Suprapubic skin (tissue), 4 donors: ENCODE measurements at regions not wholly inside any gene's neighbourhood (a gene's known extent, or its start where the extent isn't known, plus 50 kb on each side); places are given as distances from the start of the nearest gene placed in this dataset.

Experiments
- DNase-seq, 2 donors: peaks; one replicate each; pipeline ENCODE4 v3.0.0-alpha.2; 2019; ENCODE audit warnings: low spot score in 2 of 2
- H3K27ac ChIP-seq: fragments of 200-600 bp; sonication (generic); one replicate; pipeline ENCODE4 v1.5.1; 2019
- H3K27me3 ChIP-seq: fragments of 200-600 bp; sonication (generic); one replicate; pipeline ENCODE4 v1.5.1; 2019
- H3K36me3 ChIP-seq: fragments of 200-600 bp; sonication (generic); one replicate; pipeline ENCODE4 v1.5.1; 2019
- H3K4me1 ChIP-seq: fragments of 200-600 bp; sonication (generic); one replicate; pipeline ENCODE4 v1.5.1; 2019
- H3K4me3 ChIP-seq: fragments of 200-600 bp; sonication (generic); one replicate; pipeline ENCODE4 v1.5.1; 2019; ENCODE audit warnings: mild to moderate bottlenecking
- H3K9me3 ChIP-seq: fragments of 200-600 bp; sonication (generic); one replicate; pipeline ENCODE4 v1.5.1; 2019
- EP300 ChIP-seq: sonication (generic); formaldehyde crosslinking; IDR thresholded peaks from one replicate; pipeline ENCODE4 v1.6.1; 2017; ENCODE audit warnings: antibody characterized with exemption
- POLR2A ChIP-seq, 2 donors: fragments of 450-650 bp; IDR thresholded peaks; one replicate each; pipeline ENCODE4 v1.6.1; 2017; ENCODE audit warnings: antibody characterized with exemption in 2 of 2, mild to moderate bottlenecking in 2 of 2, moderate library complexity in 2 of 2
- POLR2AphosphoS5 ChIP-seq, 3 donors: sonication (generic); formaldehyde crosslinking; IDR thresholded peaks; one replicate each; pipeline ENCODE4 v1.6.1; 2017; ENCODE audit warnings: antibody characterized with exemption in 3 of 3
- WGBS: methylation state at CpG from one replicate; pipeline ENCODE4 v1.1.5; 2018; 5-methylcytosine and 5-hydroxymethylcytosine counted together
- TF ChIP-seq, protein P1 (sequence below), 2 donors: fragments of 200-600 bp in 1 of 2; fragments of 450-650 bp in 1 of 2; sonication (generic) in 1 of 2; IDR thresholded peaks; one replicate each; pipeline ENCODE4 v1.5.1; 2016 to 2019; ENCODE audit warnings: antibody characterized with exemption in 2 of 2, mild to moderate bottlenecking in 1 of 2, moderate library complexity in 1 of 2

- no peak for DNase-seq
- Histone ChIP-seq H3K27me3 (no peaks in the 10 kb centered on the region), H3K27ac (no peak overlapping the region), H3K36me3 (no peaks in the 10 kb centered on the region), H3K9me3 (no peaks in the 10 kb centered on the region), H3K4me3 (no peak overlapping the region), H3K4me1 (no peaks in the 10 kb centered on the region)
- WGBS = 95% methylated on average over 6 of the region's 6 CpGs
- TF ChIP-seq POLR2A (IDR thresholded peaks at IDR 0.05) (no peak), EP300 (no peak), POLR2AphosphoS5 (IDR thresholded peaks at IDR 0.05) (no peak)
- TF ChIP-seq, protein P1, sequence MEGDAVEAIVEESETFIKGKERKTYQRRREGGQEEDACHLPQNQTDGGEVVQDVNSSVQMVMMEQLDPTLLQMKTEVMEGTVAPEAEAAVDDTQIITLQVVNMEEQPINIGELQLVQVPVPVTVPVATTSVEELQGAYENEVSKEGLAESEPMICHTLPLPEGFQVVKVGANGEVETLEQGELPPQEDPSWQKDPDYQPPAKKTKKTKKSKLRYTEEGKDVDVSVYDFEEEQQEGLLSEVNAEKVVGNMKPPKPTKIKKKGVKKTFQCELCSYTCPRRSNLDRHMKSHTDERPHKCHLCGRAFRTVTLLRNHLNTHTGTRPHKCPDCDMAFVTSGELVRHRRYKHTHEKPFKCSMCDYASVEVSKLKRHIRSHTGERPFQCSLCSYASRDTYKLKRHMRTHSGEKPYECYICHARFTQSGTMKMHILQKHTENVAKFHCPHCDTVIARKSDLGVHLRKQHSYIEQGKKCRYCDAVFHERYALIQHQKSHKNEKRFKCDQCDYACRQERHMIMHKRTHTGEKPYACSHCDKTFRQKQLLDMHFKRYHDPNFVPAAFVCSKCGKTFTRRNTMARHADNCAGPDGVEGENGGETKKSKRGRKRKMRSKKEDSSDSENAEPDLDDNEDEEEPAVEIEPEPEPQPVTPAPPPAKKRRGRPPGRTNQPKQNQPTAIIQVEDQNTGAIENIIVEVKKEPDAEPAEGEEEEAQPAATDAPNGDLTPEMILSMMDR (IDR thresholded peaks at IDR 0.05) = no peak
Observed at GRCh38 chr7:110397927-110398660, 692.8 kb upstream of the LRRN3 start.

DNA sequence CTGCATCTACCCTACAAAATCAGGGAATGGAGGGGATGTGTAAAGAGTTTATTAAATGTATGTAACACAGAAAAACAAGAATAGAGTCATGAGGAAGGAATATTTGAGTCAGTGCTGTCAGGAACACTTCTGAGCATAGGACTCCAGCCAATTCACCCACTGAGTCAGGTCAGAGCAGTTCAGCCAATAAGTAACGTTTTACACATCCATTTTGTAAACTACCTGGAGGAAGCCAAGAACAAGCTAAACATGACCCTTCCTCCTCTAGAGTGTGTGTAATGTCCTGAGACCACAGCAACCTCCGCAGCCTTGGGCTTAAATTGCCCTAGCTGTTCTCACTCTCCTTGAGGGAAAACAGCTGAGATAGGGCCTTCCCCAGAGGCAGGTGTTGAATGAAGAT is 691.5 kb upstream of the LRRN3 start:
- H3K27me3 ChIP-seq = no peaks in the 10 kb centered on the region
- DNase-seq = no peak
- 78% methylated on average over 2 of the region's 2 CpGs for WGBS
- H3K9me3 ChIP-seq = no peaks in the 10 kb centered on the region
- TF ChIP-seq POLR2A (IDR thresholded peaks at IDR 0.05) (no peak), POLR2AphosphoS5 (IDR thresholded peaks at IDR 0.05) (no peak), EP300 (no peak)
- TF ChIP-seq, protein P1 (IDR thresholded peaks at IDR 0.05) = no peak
- H3K4me3 ChIP-seq = no peak overlapping the region
- no peaks in the 10 kb centered on the region for H3K36me3 ChIP-seq
- no peak overlapping the region for H3K27ac ChIP-seq
- H3K4me1 ChIP-seq = no peaks in the 10 kb centered on the region

GRCh38 chr7:110400411-110400810 is 690.5 kb upstream of the LRRN3 start:
- DNase-seq = no peak
- Histone ChIP-seq H3K4me3 (no peak overlapping the region), H3K36me3 (no peaks in the 10 kb centered on the region), H3K9me3 (no peaks in the 10 kb centered on the region), H3K27ac (no peak overlapping the region), H3K27me3 (no peaks in the 10 kb centered on the region), H3K4me1 (no peaks in the 10 kb centered on the region)
- WGBS = 34% methylated on average over 2 of the region's 2 CpGs
- TF ChIP-seq EP300 = no peak
- TF ChIP-seq, protein P1 (IDR thresholded peaks at IDR 0.05) = no peak
- TF ChIP-seq POLR2A (IDR thresholded peaks at IDR 0.05) = no peak
- TF ChIP-seq POLR2AphosphoS5 (IDR thresholded peaks at IDR 0.05) = no peak

GRCh38 chr7:110407242-110407641 is 683.7 kb upstream of the LRRN3 start:
- Histone ChIP-seq H3K4me3 (no peak overlapping the region), H3K4me1 (no peaks in the 10 kb centered on the region), H3K9me3 (no peaks in the 10 kb centered on the region), H3K36me3 (no peaks in the 10 kb centered on the region), H3K27me3 (no peaks in the 10 kb centered on the region), H3K27ac (no peak overlapping the region)
- TF ChIP-seq, protein P1 (IDR thresholded peaks at IDR 0.05) = no peak
- no peak for TF ChIP-seq EP300
- no peak for TF ChIP-seq POLR2A (IDR thresholded peaks at IDR 0.05)
- TF ChIP-seq POLR2AphosphoS5 (IDR thresholded peaks at IDR 0.05) = no peak
- WGBS = 63% methylated on average over 3 of the region's 3 CpGs
- DNase-seq = no peak

DNA sequence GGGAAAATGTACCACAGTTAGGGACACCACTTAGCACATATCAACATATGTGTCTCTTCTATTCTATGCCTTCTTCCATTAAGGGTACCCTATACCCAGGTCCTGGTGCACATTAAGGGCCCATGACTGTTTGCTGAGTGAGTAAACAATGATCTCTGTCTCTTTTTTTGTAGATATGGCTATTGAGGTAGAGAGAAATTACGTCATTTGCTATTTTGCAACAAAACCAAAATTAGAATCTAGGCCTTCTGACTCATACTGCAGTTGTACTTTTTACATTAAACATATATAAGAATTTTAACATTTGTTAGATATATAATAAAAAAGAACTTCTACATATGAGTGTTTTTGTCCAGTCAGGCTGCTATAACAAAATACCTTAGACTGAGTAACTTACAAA is 683.2 kb upstream of the LRRN3 start:
- Histone ChIP-seq H3K4me3 (no peak overlapping the region), H3K36me3 (no peaks in the 10 kb centered on the region), H3K9me3 (no peaks in the 10 kb centered on the region), H3K27me3 (no peaks in the 10 kb centered on the region), H3K27ac (no peak overlapping the region), H3K4me1 (no peaks in the 10 kb centered on the region)
- TF ChIP-seq, protein P1 (IDR thresholded peaks at IDR 0.05) = no peak
- TF ChIP-seq POLR2A (IDR thresholded peaks at IDR 0.05) = no peak
- no peak for TF ChIP-seq EP300
- TF ChIP-seq POLR2AphosphoS5 (IDR thresholded peaks at IDR 0.05) = no peak
- DNase-seq = no peak
- 0% methylated on average over 1 of the region's 1 CpG for WGBS
